Loucy (cell line): ENCODE measurements at regions not wholly inside any gene's neighbourhood (a gene's known extent, or its start where the extent isn't known, plus 50 kb on each side); places are given as distances from the start of the nearest gene placed in this dataset.

ENCODE experiments used
- EZH2phosphoT487 ChIP-seq: fragments of 200-600 bp; IDR thresholded peaks from 2 replicates; pipeline ENCODE4 v1.6.1; 2018; ENCODE audit warnings: antibody characterized with exemption, mild to moderate bottlenecking, moderate library complexity, borderline replicate concordance
- TF ChIP-seq, protein P1 (sequence below): fragments of 200-600 bp; sonication (generic); conservative IDR thresholded peaks from 2 replicates; pipeline ENCODE4 v1.5.1; 2014; ENCODE audit warnings: mild to moderate bottlenecking, antibody characterized with exemption, low read length

DNA sequence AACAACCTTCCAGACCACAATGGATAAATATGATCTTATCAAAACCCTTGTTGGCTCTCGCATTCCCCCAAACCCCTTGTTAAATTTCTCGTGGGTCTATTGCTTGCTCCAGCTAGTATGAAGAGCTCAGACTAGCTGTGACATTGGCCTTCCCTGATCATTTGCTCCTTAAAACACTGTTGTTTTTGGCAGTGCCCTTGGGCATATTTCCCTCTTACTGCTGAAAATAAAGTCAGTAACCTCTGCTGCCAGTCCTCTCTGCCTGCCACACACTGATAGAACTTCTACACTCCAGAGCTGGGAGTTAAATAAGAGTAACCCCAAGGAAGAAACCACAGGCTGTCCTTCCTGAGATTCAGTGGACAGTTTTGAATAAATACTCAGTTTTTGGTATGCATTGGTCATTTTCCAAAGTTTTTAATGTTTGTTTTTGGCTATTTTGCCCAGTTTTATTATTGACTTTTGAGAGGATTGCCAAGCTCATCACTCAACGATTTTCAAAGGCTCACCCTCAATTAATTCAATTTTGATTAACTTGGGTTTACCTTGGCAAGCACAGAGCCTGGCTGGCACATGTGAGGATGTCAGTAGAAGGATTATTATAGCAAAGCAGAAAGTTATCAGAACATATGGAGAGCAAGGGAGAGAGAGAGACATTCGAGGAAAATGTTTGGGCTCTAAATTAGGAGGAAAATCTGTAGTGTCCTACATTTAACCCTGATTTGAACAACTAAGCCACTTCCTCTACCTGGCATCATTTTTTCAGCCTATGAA lies 84.3 kb upstream of the SYN3 start:
- TF ChIP-seq, protein P1, sequence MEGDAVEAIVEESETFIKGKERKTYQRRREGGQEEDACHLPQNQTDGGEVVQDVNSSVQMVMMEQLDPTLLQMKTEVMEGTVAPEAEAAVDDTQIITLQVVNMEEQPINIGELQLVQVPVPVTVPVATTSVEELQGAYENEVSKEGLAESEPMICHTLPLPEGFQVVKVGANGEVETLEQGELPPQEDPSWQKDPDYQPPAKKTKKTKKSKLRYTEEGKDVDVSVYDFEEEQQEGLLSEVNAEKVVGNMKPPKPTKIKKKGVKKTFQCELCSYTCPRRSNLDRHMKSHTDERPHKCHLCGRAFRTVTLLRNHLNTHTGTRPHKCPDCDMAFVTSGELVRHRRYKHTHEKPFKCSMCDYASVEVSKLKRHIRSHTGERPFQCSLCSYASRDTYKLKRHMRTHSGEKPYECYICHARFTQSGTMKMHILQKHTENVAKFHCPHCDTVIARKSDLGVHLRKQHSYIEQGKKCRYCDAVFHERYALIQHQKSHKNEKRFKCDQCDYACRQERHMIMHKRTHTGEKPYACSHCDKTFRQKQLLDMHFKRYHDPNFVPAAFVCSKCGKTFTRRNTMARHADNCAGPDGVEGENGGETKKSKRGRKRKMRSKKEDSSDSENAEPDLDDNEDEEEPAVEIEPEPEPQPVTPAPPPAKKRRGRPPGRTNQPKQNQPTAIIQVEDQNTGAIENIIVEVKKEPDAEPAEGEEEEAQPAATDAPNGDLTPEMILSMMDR = no peak
- TF ChIP-seq EZH2phosphoT487 = no peak
